Stomach (tissue), 8 donors: ENCODE measurements at regions not wholly inside any gene's neighbourhood (a gene's known extent, or its start where the extent isn't known, plus 50 kb on each side); places are given as distances from the start of the nearest gene placed in this dataset.

ENCODE experiments used
- DNase-seq, 2 donors: peaks; one replicate each; pipeline versions ENCODE4 v3.0.0 to v3.0.0-alpha.2; 2013 to 2019
- H3K27ac ChIP-seq, 5 donors: fragments of 200-600 bp in 4 of 5; sonication (generic) in 4 of 5; one replicate each; pipeline ENCODE4 v1.5.1; 2013 to 2019; ENCODE audit warnings: mild to moderate bottlenecking in 1 of 5, moderate library complexity in 1 of 5
- H3K27me3 ChIP-seq, 3 donors: fragments of 200-600 bp; sonication (generic); one replicate each; pipeline ENCODE4 v1.5.1; 2017 to 2019; ENCODE audit warnings: mixed run types in 1 of 3
- H3K36me3 ChIP-seq, 4 donors: fragments of 200-600 bp; sonication (generic); 1 replicate in 3 of 4; 2 replicates in 1 of 4; pipeline ENCODE4 v1.5.1; 2016 to 2019
- H3K4me1 ChIP-seq, 4 donors: fragments of 200-600 bp; sonication (generic); one replicate each; pipeline ENCODE4 v1.5.1; 2016 to 2019
- H3K4me3 ChIP-seq, 4 donors: fragments of 200-600 bp; sonication (generic) in 3 of 4; one replicate each; pipeline ENCODE4 v1.5.1; 2016 to 2019; ENCODE audit warnings: mild to moderate bottlenecking in 1 of 4
- H3K9me3 ChIP-seq, 4 donors: fragments of 200-600 bp; sonication (generic); one replicate each; pipeline ENCODE4 v1.5.1; 2016 to 2019
- EP300 ChIP-seq: sonication (generic); formaldehyde crosslinking; IDR thresholded peaks from one replicate; pipeline ENCODE4 v1.6.1; 2017; ENCODE audit warnings: antibody characterized with exemption
- POLR2A ChIP-seq, 4 donors: fragments of 450-650 bp; IDR thresholded peaks; one replicate each; pipeline ENCODE4 v1.6.1; 2016; ENCODE audit warnings: antibody characterized with exemption in 4 of 4, control low read depth in 2 of 4, mild to moderate bottlenecking in 1 of 4, moderate library complexity in 1 of 4
- POLR2AphosphoS5 ChIP-seq, 3 donors: sonication (generic); formaldehyde crosslinking; IDR thresholded peaks; one replicate each; pipeline ENCODE4 v1.6.1; 2016; ENCODE audit warnings: antibody characterized with exemption in 3 of 3
- WGBS, 5 donors: extraction: QIAGEN DNeasy Blood & Tissue Kit in 3 of 5; methylation state at CpG; one replicate each; pipeline versions ENCODE4 v1.1.5 to v1.1.7; 2013 to 2018; 5-methylcytosine and 5-hydroxymethylcytosine counted together
- intact Hi-C: fragments of 100-400 bp; cut with DNase I; formaldehyde crosslinking; loops from one replicate; pipeline ENCODE4 v1.15.1; 2023; ENCODE audit warnings: low total_unique reads
- TF ChIP-seq, protein P1 (sequence below), 7 experiments: fragments of 450-650 bp in 4 of 7; fragments of 200-600 bp in 3 of 7; sonication (generic) in 3 of 7; IDR thresholded peaks; one replicate each; pipeline ENCODE4 v1.5.1; 2016 to 2019; ENCODE audit warnings: antibody characterized with exemption in 7 of 7, control low read depth in 2 of 7, mild to moderate bottlenecking in 1 of 7
- donor health status: healthy with polysubstance abuse.
- donor health status: Bipolar disorder and iron deficiency.
- donor health status: healthy.

DNA sequence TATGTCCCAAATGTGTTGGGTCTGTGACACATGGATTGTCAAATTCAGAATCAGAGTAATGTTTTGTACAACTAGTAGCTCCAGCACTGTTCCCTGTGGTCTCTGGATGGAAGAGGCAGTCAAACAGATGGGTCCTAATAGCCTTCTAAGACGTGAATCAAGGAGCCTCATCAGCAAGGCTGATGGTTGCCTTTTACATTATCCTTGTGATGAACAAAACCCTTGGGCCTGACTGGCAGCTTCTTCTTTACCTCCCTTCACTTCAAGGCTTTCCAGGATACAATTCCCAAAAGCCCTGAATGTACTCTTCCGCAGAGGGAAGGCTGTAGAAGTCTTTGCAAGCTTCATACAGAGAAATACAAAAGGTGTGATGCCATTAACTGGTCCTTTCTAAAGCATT is 633.3 kb downstream of the USP25 start:
- no peak for DNase-seq
- H3K36me3 ChIP-seq, result no peaks in the 10 kb centered on the region
- H3K9me3 ChIP-seq, result peaks cover 0 to 5% (median 2%) of the 10 kb centered on the region in 4 donors
- 62 to 90% (median 83%) methylated on average over 2 of the region's 2 CpGs for WGBS, 5 donors
- H3K4me1 ChIP-seq, result no peaks in the 10 kb centered on the region
- H3K4me3 ChIP-seq, result no peak overlapping the region
- H3K27ac ChIP-seq, result no peak overlapping the region
- intact Hi-C loops, result no loop called here
- H3K27me3 ChIP-seq, result no peaks in the 10 kb centered on the region
- TF ChIP-seq POLR2A (IDR thresholded peaks at IDR 0.05), result no peak
- TF ChIP-seq, protein P1, sequence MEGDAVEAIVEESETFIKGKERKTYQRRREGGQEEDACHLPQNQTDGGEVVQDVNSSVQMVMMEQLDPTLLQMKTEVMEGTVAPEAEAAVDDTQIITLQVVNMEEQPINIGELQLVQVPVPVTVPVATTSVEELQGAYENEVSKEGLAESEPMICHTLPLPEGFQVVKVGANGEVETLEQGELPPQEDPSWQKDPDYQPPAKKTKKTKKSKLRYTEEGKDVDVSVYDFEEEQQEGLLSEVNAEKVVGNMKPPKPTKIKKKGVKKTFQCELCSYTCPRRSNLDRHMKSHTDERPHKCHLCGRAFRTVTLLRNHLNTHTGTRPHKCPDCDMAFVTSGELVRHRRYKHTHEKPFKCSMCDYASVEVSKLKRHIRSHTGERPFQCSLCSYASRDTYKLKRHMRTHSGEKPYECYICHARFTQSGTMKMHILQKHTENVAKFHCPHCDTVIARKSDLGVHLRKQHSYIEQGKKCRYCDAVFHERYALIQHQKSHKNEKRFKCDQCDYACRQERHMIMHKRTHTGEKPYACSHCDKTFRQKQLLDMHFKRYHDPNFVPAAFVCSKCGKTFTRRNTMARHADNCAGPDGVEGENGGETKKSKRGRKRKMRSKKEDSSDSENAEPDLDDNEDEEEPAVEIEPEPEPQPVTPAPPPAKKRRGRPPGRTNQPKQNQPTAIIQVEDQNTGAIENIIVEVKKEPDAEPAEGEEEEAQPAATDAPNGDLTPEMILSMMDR (IDR thresholded peaks at IDR 0.05), result no peak
- TF ChIP-seq POLR2AphosphoS5 (IDR thresholded peaks at IDR 0.05), result no peak
- no peak for TF ChIP-seq EP300

DNA sequence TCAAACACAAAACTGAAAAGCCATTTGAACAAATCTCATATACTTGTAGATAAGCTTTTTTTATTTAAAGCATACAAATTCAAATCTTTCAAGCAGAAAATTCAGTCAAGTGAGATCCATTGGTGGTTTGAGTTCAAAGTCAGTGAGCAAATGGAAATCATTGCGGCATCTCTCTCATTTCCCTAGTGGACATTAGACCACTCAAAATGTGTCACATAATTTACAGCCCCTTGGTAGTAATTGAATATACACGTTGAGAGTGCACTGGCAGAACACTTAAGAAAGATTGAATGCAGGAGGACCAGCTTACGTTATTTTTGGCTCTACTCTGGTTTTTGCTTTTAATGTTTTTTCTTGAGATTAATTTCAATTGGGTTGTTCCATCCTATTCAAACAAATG is 633.7 kb downstream of the USP25 start:
- 65 to 82% (median 75%) methylated on average over 3 of the region's 3 CpGs for WGBS, 5 donors
- intact Hi-C loops, result no loop called here
- DNase-seq, result peak in 1 of 2 donors; percentile 24
- no peaks in the 10 kb centered on the region for H3K27me3 ChIP-seq
- H3K27ac ChIP-seq, result no peak overlapping the region
- H3K4me3 ChIP-seq, result no peak overlapping the region
- H3K9me3 ChIP-seq, result peaks cover 0 to 5% (median 2%) of the 10 kb centered on the region in 4 donors
- no peaks in the 10 kb centered on the region for H3K36me3 ChIP-seq
- H3K4me1 ChIP-seq, result no peaks in the 10 kb centered on the region
- TF ChIP-seq POLR2A (IDR thresholded peaks at IDR 0.05) (no peak), EP300 (no peak), POLR2AphosphoS5 (IDR thresholded peaks at IDR 0.05) (no peak)
- TF ChIP-seq, protein P1 (IDR thresholded peaks at IDR 0.05), result no peak

DNA sequence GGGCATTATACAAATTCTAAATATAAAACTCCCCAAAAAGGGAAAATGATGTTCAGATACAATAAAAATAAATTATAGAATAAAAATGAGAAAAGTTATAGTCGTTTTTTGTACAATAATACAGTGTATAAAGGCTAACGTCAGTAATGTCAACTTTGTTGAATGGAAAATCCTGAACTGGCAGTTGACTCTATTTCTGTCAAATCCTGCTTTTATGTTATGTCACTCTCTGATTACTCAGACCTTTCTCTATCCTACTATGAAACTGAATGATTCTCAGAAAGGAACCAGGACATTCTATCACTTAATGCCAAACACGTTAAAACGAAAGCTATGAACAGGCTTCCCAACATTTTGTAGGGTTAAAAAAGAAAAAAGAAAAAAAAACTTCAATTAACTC is 636.4 kb downstream of the USP25 start:
- no peak overlapping the region for H3K4me3 ChIP-seq
- no peak overlapping the region for H3K27ac ChIP-seq
- no peaks in the 10 kb centered on the region for H3K4me1 ChIP-seq
- DNase-seq, result no peak
- no peaks in the 10 kb centered on the region for H3K36me3 ChIP-seq
- no peaks in the 10 kb centered on the region for H3K27me3 ChIP-seq
- TF ChIP-seq POLR2AphosphoS5 (IDR thresholded peaks at IDR 0.05) (no peak), EP300 (no peak), POLR2A (IDR thresholded peaks at IDR 0.05) (no peak)
- TF ChIP-seq, protein P1 (IDR thresholded peaks at IDR 0.05), result no peak
- intact Hi-C loops, result no loop called here
- WGBS, 5 donors, result 68 to 81% (median 78%) methylated on average over 4 of the region's 4 CpGs
- no peaks in the 10 kb centered on the region for H3K9me3 ChIP-seq

DNA sequence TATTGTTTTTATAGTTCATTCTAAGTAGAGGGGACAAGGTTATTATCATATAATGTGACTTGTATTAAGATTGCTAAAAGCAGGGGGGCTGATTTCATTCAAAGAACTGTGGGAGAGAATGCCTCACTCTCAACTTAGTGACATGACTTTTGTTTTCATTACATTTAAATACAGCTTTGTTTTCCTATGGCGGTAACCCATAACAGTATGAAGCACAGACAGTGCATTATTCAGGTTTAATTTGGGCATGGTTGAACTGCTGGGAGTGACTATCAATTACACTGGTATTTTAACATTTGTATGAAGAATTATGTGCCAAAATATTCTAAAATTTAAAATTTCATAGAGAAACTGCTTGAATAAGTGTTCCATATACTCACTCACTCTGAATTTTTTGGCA is 637.3 kb downstream of the USP25 start:
- no peaks in the 10 kb centered on the region for H3K27me3 ChIP-seq
- no peaks in the 10 kb centered on the region for H3K36me3 ChIP-seq
- no peaks in the 10 kb centered on the region for H3K9me3 ChIP-seq
- no peak for DNase-seq
- TF ChIP-seq, protein P1 (IDR thresholded peaks at IDR 0.05), result no peak
- no peak overlapping the region for H3K27ac ChIP-seq
- H3K4me3 ChIP-seq, result no peak overlapping the region
- H3K4me1 ChIP-seq, result no peaks in the 10 kb centered on the region
- 83 to 100% (median 86%) methylated on average over 1 of the region's 1 CpG for WGBS, 5 donors
- intact Hi-C loops, result no loop called here

DNA sequence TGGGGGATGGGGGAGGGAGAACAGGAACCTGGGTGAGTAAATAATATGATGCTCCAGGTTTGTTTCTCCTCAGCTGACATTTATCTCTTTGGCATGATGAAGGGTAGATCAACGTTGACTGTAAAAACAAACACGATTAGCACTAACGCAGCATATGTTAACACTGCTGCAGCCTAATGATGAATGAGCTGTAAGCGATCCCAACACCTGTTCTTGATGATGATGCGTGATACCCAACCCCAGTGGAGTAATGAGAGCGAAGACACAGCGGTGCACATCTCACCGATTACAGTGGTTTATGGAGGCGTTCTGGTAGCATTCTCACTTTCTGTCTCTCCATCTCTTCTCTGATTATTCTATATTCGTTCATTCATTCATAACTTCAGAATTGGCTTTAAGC is 640.4 kb downstream of the USP25 start:
- no peaks in the 10 kb centered on the region for H3K27me3 ChIP-seq
- H3K4me3 ChIP-seq, result no peak overlapping the region
- no peaks in the 10 kb centered on the region for H3K36me3 ChIP-seq
- peak in 1 of 2 donors; percentile 28 for DNase-seq
- WGBS, 5 donors, result 76 to 82% (median 78%) methylated on average over 10 of the region's 10 CpGs
- H3K27ac ChIP-seq, result no peak overlapping the region
- H3K9me3 ChIP-seq, result no peaks in the 10 kb centered on the region
- no peaks in the 10 kb centered on the region for H3K4me1 ChIP-seq
- TF ChIP-seq POLR2AphosphoS5 (IDR thresholded peaks at IDR 0.05), result no peak
- no peak for TF ChIP-seq POLR2A (IDR thresholded peaks at IDR 0.05)
- TF ChIP-seq, protein P1 (IDR thresholded peaks at IDR 0.05), result no peak
- TF ChIP-seq EP300, result no peak
- intact Hi-C loops, result no loop called here
